Transverse colon (tissue), 4 donors: ENCODE measurements at regions not wholly inside any gene's neighbourhood (a gene's known extent, or its start where the extent isn't known, plus 50 kb on each side); places are given as distances from the start of the nearest gene placed in this dataset.

Experiments used
- DNase-seq: peaks from one replicate; pipeline ENCODE4 v3.0.0-alpha.2; 2019
- H3K27ac ChIP-seq, 4 donors: fragments of 200-600 bp; sonication (generic); 2 replicates each; pipeline ENCODE4 v1.5.1; 2016 to 2018; ENCODE audit warnings: inconsistent platforms in 4 of 4
- H3K27me3 ChIP-seq: fragments of 200-600 bp; sonication (generic); 2 replicates; pipeline ENCODE4 v1.5.1; 2017; ENCODE audit warnings: inconsistent platforms
- H3K36me3 ChIP-seq, 4 donors: fragments of 200-600 bp; sonication (generic); 2 replicates each; pipeline ENCODE4 v1.5.1; 2017 to 2019; ENCODE audit warnings: inconsistent platforms in 4 of 4
- H3K4me1 ChIP-seq, 4 donors: fragments of 200-600 bp; sonication (generic); 2 replicates each; pipeline ENCODE4 v1.5.1; 2017 to 2020; ENCODE audit warnings: inconsistent platforms in 4 of 4
- H3K4me3 ChIP-seq, 4 donors: fragments of 200-600 bp; sonication (generic); 1 replicate in 1 of 4; 2 replicates in 3 of 4; pipeline versions ENCODE4 v1.5.1 to v1.6.1; 2017 to 2019; ENCODE audit warnings: inconsistent platforms in 4 of 4
- H3K9me3 ChIP-seq, 2 donors: fragments of 200-600 bp; sonication (generic); 2 replicates each; pipeline ENCODE4 v1.5.1; 2017 to 2019; ENCODE audit warnings: inconsistent platforms in 2 of 2
- EP300 ChIP-seq: sonication (generic); formaldehyde crosslinking; IDR thresholded peaks from one replicate; pipeline ENCODE4 v1.6.1; 2017; ENCODE audit warnings: antibody characterized with exemption, low read depth
- POLR2A ChIP-seq: fragments of 450-650 bp; IDR thresholded peaks from one replicate; pipeline ENCODE4 v1.6.1; 2016; ENCODE audit warnings: antibody characterized with exemption, mild to moderate bottlenecking, moderate library complexity
- POLR2AphosphoS5 ChIP-seq, 3 donors: sonication (generic); formaldehyde crosslinking; IDR thresholded peaks; one replicate each; pipeline ENCODE4 v1.6.1; 2016; ENCODE audit warnings: antibody characterized with exemption in 3 of 3
- WGBS, 2 donors: methylation state at CpG; one replicate each; pipeline ENCODE4 v1.1.5; 2018; ENCODE audit warnings: low coverage in 1 of 2; 5-methylcytosine and 5-hydroxymethylcytosine counted together
- in situ Hi-C, 4 donors: fragments of 200-750 bp; cut with MboI; loops; one replicate each; pipeline versions ENCODE4 v1.15.0 to v1.15.1; 2017; ENCODE audit warnings: low sequenced_read_pairs in 3 of 4, low pct_ligation_motif_present in 1 of 4, low pct_unique_long_range_greater_than_20kb in 1 of 4
- intact Hi-C: fragments of 100-400 bp; cut with DNase I; formaldehyde crosslinking; loops from one replicate; pipeline ENCODE4 v1.15.1; 2023; ENCODE audit warnings: low total_unique reads
- TF ChIP-seq, protein P1 (sequence below), 5 experiments: fragments of 200-600 bp in 3 of 5; fragments of 450-650 bp in 2 of 5; sonication (generic) in 3 of 5; IDR thresholded peaks; 1 replicate in 2 of 5; 2 replicates in 3 of 5; pipeline ENCODE4 v1.5.1; 2016 to 2017; ENCODE audit warnings: antibody characterized with exemption in 5 of 5, inconsistent platforms in 3 of 5, mild to moderate bottlenecking in 2 of 5, moderate library complexity in 1 of 5

DNA sequence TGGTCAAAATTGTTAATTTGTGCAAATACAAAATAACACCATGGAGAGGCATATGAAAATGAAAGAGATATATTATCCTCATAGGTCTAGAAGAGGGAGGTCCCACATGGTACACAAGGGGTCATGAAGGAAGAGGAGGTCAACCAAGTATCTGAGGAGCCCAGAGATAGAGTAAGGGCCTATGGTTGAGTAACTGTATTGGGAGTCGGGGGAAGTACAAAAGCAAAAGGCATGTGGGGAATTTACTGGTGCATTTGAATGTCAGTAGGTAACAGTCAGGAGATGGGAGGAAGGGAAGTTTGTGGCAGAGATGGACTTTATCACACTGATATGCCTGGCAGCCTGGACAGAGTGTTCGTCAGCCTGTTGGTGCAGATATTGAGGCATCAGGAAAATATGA, 1113.7 kb downstream of the OTOL1 start:
- Histone ChIP-seq H3K27me3 (no peaks in the 10 kb centered on the region), H3K27ac (no peak overlapping the region), H3K9me3 (no peaks in the 10 kb centered on the region), H3K36me3 (no peaks in the 10 kb centered on the region), H3K4me3 (no peak overlapping the region), H3K4me1 (no peaks in the 10 kb centered on the region)
- in situ Hi-C loops, result no loop called here
- TF ChIP-seq EP300, result no peak
- no peak for TF ChIP-seq POLR2A
- TF ChIP-seq POLR2AphosphoS5 (IDR thresholded peaks at IDR 0.05), result no peak
- TF ChIP-seq, protein P1, sequence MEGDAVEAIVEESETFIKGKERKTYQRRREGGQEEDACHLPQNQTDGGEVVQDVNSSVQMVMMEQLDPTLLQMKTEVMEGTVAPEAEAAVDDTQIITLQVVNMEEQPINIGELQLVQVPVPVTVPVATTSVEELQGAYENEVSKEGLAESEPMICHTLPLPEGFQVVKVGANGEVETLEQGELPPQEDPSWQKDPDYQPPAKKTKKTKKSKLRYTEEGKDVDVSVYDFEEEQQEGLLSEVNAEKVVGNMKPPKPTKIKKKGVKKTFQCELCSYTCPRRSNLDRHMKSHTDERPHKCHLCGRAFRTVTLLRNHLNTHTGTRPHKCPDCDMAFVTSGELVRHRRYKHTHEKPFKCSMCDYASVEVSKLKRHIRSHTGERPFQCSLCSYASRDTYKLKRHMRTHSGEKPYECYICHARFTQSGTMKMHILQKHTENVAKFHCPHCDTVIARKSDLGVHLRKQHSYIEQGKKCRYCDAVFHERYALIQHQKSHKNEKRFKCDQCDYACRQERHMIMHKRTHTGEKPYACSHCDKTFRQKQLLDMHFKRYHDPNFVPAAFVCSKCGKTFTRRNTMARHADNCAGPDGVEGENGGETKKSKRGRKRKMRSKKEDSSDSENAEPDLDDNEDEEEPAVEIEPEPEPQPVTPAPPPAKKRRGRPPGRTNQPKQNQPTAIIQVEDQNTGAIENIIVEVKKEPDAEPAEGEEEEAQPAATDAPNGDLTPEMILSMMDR (IDR thresholded peaks at IDR 0.05), result no peak
- intact Hi-C loops, result no loop called here
- no peak for DNase-seq
- 83 to 86% methylated on average over 2 of the region's 2 CpGs for WGBS, 2 donors

DNA sequence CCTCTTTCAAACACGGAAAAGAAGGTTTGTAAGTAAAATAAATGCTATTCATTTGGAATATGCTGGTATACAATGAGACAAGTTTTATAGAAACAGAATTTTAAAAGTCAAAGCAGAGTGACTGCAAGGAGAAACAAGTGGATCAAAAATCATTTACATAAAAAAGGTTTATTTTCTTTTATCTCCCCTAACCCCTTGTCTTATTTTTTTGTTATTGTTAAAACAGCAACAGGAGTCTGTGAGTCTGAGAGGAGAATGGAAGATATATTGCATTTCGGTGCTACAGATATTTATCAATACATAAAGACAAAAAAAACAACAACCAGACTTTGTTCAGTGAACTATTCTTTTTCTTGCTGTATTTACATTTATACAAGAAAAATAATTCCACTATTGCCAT, 1116.4 kb downstream of the OTOL1 start:
- Histone ChIP-seq H3K4me1 (no peaks in the 10 kb centered on the region), H3K9me3 (no peaks in the 10 kb centered on the region), H3K27me3 (no peaks in the 10 kb centered on the region), H3K27ac (no peak overlapping the region), H3K4me3 (no peak overlapping the region), H3K36me3 (no peaks in the 10 kb centered on the region)
- TF ChIP-seq POLR2A (no peak), POLR2AphosphoS5 (IDR thresholded peaks at IDR 0.05) (no peak), EP300 (no peak)
- TF ChIP-seq, protein P1 (IDR thresholded peaks at IDR 0.05), result no peak
- no peak for DNase-seq
- in situ Hi-C loops, result no loop called here
- 68 to 71% methylated on average over 2 of the region's 2 CpGs for WGBS, 2 donors
- intact Hi-C loops, result no loop called here

DNA sequence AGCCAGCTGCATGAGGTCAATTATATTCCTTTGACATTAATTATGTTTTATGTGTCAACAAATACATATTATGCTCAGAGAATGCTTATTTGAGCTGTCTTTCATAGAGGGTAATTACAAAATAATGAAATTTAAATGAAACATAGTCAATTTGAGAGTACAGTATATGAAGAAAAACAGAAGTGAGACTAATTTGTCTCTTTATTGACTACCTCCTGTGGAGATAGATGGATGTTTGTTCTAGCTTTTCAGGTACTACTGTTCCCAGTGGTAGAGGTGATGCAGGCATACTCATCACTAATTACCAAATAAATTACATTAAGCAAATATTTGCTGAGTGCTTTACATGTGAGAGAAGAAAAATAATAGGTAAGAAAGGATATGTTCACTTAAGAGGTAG, 1129.6 kb downstream of the OTOL1 start:
- no peak for DNase-seq
- TF ChIP-seq EP300, result no peak
- no peak for TF ChIP-seq POLR2A
- TF ChIP-seq, protein P1 (IDR thresholded peaks at IDR 0.05), result no peak
- TF ChIP-seq POLR2AphosphoS5 (IDR thresholded peaks at IDR 0.05), result no peak
- Histone ChIP-seq H3K36me3 (no peaks in the 10 kb centered on the region), H3K4me1 (no peaks in the 10 kb centered on the region), H3K27ac (no peak overlapping the region), H3K27me3 (no peaks in the 10 kb centered on the region), H3K4me3 (no peak overlapping the region), H3K9me3 (no peaks in the 10 kb centered on the region)
- in situ Hi-C loops, result no loop called here
- intact Hi-C loops, result no loop called here

DNA sequence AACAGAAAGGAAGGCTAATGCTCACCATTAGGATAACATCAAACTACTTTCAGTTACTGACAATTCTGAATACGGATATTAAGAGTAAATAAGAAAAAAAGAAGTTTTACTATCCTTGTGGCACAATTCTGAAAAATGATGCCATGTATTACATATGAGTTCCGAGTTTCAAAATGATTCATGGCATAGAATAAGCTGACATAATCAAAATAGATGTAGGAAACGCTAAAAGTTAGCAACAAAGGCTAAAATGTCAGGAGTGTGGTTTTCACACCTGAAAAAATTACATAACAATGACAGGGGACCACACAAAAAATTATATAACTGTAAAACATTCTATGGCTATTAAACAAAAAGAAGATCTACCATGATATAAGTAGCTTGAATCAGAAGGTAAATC, 1131.9 kb downstream of the OTOL1 start:
- in situ Hi-C loops, result no loop called here
- intact Hi-C loops, result no loop called here
- no peaks in the 10 kb centered on the region for H3K27me3 ChIP-seq
- TF ChIP-seq POLR2A, result no peak
- TF ChIP-seq POLR2AphosphoS5 (IDR thresholded peaks at IDR 0.05), result no peak
- no peak for TF ChIP-seq EP300
- TF ChIP-seq, protein P1 (IDR thresholded peaks at IDR 0.05), result no peak
- 74 to 85% methylated on average over 3 of the region's 3 CpGs for WGBS, 2 donors
- H3K4me1 ChIP-seq, result no peaks in the 10 kb centered on the region
- no peaks in the 10 kb centered on the region for H3K9me3 ChIP-seq
- H3K36me3 ChIP-seq, result no peaks in the 10 kb centered on the region
- no peak overlapping the region for H3K4me3 ChIP-seq
- no peak for DNase-seq
- H3K27ac ChIP-seq, result no peak overlapping the region
